ENCODE measurements at regions not wholly inside any gene's neighbourhood (a gene's known extent, or its start where the extent isn't known, plus 50 kb on each side); places are given as distances from the start of the nearest gene placed in this dataset.

GRCh38 chr12:24244231-24244630 lies 294.8 kb upstream of the SOX5 start:
- DNase-seq (ENCODE audit: low spot score) = no peak
- no peak for ATAC-seq

- ATAC-seq (no peak), DNase-seq (ENCODE audit: low spot score) (no peak)
Measured at GRCh38 chr12:24240707-24241106, 291.2 kb upstream of the SOX5 start.

GRCh38 chr12:24233519-24234246 lies 284.2 kb upstream of the SOX5 start:
- ATAC-seq (no peak), DNase-seq (ENCODE audit: low spot score) (no peak)

GRCh38 chr12:24232531-24232930 lies 283.1 kb upstream of the SOX5 start:
- no peak for ATAC-seq
- DNase-seq (ENCODE audit: low spot score) = no peak

- DNase-seq (ENCODE audit: low spot score) (no peak), ATAC-seq (no peak)
Measured at GRCh38 chr12:24231298-24231697, 281.8 kb upstream of the SOX5 start.

GRCh38 chr12:24230061-24230701 lies 280.7 kb upstream of the SOX5 start:
- ATAC-seq (no peak), DNase-seq (ENCODE audit: low spot score) (no peak)

- DNase-seq (ENCODE audit: low spot score) = no peak
- ATAC-seq = no peak
Measured at GRCh38 chr12:24229031-24229700, 279.7 kb upstream of the SOX5 start.

GRCh38 chr12:24228371-24228770 lies 278.9 kb upstream of the SOX5 start:
- no peak for DNase-seq (ENCODE audit: low spot score)
- no peak for ATAC-seq

- no peak for ATAC-seq
- DNase-seq (ENCODE audit: low spot score) = no peak
Measured at GRCh38 chr12:24227551-24227950, 278.1 kb upstream of the SOX5 start.

GRCh38 chr12:24226745-24227350 lies 277.4 kb upstream of the SOX5 start:
- no peak for ATAC-seq
- DNase-seq (ENCODE audit: low spot score) = no peak

- no peak for ATAC-seq
Measured at GRCh38 chr12:24224401-24224800, 274.9 kb upstream of the SOX5 start.

GRCh38 chr12:24223926-24224325 lies 274.5 kb upstream of the SOX5 start:
- DNase-seq (ENCODE audit: low spot score) (no peak), ATAC-seq (no peak)

More at GRCh38 chr12:24224401-24224800, 274.9 kb upstream of the SOX5 start:
- DNase-seq (ENCODE audit: low spot score) = no peak

- ATAC-seq = no peak
Measured at GRCh38 chr12:24222968-24223367, 273.5 kb upstream of the SOX5 start.

GRCh38 chr12:24212496-24212895 lies 263.0 kb upstream of the SOX5 start:
- ATAC-seq (no peak), DNase-seq (ENCODE audit: low spot score) (no peak)

More at GRCh38 chr12:24222968-24223367, 273.5 kb upstream of the SOX5 start:
- DNase-seq (ENCODE audit: low spot score) = no peak

- no peak for DNase-seq (ENCODE audit: low spot score)
- no peak for ATAC-seq
Measured at GRCh38 chr12:24206621-24207020, 257.2 kb upstream of the SOX5 start.

GRCh38 chr12:24201258-24201970 lies 251.9 kb upstream of the SOX5 start:
- ATAC-seq (no peak), DNase-seq (ENCODE audit: low spot score) (no peak)

GRCh38 chr12:24200010-24200409 lies 250.5 kb upstream of the SOX5 start:
- ATAC-seq = peak; percentile 68
- no peak for DNase-seq (ENCODE audit: low spot score)

GRCh38 chr12:24198936-24199671 lies 249.6 kb upstream of the SOX5 start:
- DNase-seq (ENCODE audit: low spot score) (no peak), ATAC-seq (peak; percentile 13)

- ATAC-seq (no peak), DNase-seq (ENCODE audit: low spot score) (no peak)
Measured at GRCh38 chr12:24198070-24198469, 248.6 kb upstream of the SOX5 start.

- DNase-seq (ENCODE audit: low spot score) (no peak), ATAC-seq (no peak)
Measured at GRCh38 chr12:24197532-24197931, 248.1 kb upstream of the SOX5 start.
